B cell (primary cell): ENCODE measurements at regions not wholly inside any gene's neighbourhood (a gene's known extent, or its start where the extent isn't known, plus 50 kb on each side); places are given as distances from the start of the nearest gene placed in this dataset.

Source experiments
- CTCF ChIP-seq: fragments of 200-600 bp; IDR thresholded peaks from one replicate; pipeline ENCODE4 v1.8.0; 2022; ENCODE audit warnings: antibody characterized with exemption, mild to moderate bottlenecking
- EZH2 ChIP-seq: IDR thresholded peaks from 2 replicates; pipeline ENCODE4 v1.6.1; 2012; ENCODE audit warnings: borderline replicate concordance, low read depth, mild to moderate bottlenecking, moderate library complexity, low read length; ENCODE audit not compliant: insufficient read depth, poor library complexity, severe bottlenecking

GRCh38 chr4:28269426-28269825 lies 1408.8 kb downstream of the STIM2 start:
- TF ChIP-seq CTCF, result no peak
- no peak for TF ChIP-seq EZH2
